CD4-positive, alpha-beta T cell treated with Interleukin-1 beta for 1 hour (primary cell): ENCODE measurements at regions not wholly inside any gene's neighbourhood (a gene's known extent, or its start where the extent isn't known, plus 50 kb on each side); places are given as distances from the start of the nearest gene placed in this dataset.
"Not testable (repeated sequence)": the region's sequence is repeated elsewhere in the genome, so short reads cannot be mapped to it uniquely, and the experiment has no call there.

Experiments used
- DNase-seq, 2 donors: peaks; one replicate each; pipeline ENCODE4 v3.0.0-alpha.2; 2020 to 2022

DNA sequence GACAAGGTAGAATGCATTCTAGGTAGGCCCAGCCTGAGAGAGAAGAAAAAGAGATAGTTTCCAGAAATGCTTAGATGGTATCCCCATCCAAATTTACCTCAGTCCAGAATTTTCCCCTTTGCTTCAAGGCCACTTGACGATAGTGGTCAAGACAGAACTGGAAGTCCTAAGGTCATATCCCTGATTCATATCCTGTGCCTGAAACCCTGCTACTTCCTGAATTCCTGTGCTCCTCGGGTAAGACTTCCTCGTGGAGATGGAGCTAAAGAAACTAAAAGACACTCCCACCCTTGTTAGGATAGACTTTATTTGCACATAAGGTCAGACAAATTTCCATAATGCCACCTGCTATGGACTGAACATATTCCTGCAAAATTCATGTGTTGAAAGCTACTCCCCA lies 175.9 kb downstream of the EVX1 start:
- DNase-seq, result no peak

DNA sequence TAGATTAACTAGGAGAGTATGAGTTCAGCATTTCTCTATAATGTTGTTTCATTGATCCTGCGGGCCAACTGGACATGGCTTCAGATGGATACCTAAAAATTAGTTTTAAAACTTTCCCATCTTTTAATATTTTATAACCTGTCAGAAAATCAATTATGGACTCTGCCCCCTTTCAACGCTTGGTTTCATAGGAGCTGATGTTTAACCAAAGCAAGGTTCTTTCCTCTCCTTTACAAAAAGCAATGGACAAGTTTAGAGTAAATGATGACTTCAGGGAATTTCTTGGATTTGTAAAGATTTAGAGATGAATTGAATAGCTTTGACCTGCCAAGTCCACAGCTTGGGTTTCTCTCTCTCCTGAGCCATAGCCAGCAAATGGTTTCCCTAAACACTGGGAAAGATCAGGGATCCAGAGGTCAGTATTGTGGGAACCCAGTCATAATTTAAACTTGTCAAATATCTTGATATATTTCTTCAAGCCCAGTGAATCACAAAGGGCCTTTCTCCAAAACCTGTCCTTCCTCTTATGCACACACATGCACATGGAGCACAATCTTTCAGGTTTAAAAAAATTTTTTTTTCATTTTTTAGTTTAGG lies 177.1 kb downstream of the EVX1 start:
- no peak for DNase-seq

DNA sequence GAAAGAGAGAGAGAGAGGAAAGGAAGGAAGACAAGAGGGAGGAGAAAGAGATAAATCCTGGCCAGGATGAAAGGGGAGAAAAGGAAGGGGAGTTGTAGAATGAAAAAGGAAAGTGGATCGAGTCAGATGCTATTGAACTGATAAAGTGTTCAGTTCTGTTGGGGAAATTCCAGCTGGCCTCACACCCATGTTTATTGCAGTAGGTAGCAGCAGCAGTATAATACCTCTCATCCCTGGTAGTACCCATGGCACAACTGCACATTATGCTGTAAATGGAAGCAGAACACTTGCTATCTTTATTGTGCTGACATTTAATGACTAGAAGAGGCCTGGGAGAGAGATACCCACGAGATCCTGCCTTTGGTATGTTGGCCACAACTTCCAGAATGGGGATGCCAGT lies 178.1 kb downstream of the EVX1 start:
- DNase-seq, result no peak

DNA sequence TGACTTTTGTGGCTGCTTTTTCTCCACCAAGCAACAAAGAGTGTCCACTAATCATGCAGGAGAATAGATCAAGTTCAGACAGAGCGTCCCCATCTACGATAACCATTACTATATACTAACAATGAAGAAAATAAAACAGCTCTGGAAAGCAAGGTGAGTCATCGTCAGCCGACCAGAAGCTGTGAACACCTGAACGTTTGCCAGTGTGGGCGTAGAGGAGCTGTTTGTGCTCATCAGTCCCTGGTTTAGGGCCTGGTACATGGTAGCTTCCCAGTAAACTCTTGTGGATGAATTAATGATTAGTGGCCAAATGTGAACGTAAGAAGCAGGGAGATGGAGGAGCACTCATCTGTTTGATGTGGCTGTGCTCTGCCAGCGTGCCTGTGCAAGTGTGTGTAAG lies 180.7 kb downstream of the EVX1 start:
- no peak for DNase-seq

DNA sequence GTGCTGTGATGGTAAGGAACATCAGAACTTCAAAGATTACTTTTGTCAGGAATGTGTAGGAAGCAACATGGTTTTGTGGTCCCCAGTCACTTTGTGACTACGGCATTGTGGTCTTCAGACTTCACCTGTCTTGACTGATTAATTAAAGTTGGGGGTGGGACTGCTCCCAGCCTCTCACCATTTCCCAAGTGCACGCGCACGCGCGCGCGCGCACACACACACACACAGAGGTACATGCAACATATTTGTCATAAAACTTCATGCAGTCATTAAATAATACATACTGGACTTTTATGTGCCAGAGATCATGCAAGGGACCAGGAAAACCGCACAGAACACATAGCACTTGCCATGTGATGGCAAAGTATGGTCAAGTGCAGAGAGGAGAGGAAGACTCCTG lies 181.2 kb downstream of the EVX1 start:
- no peak for DNase-seq

DNA sequence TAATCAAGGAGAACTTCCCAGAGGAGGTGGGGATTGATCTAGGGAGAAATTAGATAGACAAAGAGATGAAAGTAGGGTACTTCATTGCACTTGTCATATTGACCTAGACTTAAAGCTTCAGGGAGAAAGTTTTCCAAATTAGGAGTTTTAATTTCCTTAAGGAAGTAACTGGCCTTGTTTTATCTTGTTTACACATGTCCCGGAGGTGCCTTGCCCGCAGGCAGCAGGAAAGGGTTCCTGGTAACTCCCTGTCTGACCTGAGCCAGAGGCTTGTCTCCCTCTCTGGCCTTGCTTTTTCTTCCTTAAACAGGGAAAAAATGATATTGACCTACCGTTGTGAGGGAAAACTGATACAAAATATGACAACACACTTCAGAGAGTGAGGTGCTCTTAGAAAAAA lies 181.6 kb downstream of the EVX1 start:
- no peak for DNase-seq

DNA sequence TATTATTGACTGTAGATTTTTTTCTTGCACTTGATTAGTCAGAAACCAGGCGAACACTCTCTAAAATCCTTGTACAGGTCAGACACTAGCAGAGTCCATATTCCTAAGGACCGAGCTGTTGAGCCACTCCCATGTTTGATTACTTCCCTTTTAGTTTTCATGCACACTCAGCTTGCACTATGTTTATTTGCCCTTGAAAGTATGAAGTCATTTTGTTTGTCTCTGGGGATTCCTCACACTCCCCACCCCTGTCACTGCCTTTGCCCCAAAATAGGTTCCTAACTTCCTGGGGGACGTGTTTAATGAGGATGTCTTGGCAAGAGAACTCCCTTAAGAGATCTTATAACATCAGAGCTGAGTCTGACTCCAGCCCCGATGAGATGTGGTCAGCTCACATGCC lies 182.1 kb downstream of the EVX1 start:
- no peak for DNase-seq

DNA sequence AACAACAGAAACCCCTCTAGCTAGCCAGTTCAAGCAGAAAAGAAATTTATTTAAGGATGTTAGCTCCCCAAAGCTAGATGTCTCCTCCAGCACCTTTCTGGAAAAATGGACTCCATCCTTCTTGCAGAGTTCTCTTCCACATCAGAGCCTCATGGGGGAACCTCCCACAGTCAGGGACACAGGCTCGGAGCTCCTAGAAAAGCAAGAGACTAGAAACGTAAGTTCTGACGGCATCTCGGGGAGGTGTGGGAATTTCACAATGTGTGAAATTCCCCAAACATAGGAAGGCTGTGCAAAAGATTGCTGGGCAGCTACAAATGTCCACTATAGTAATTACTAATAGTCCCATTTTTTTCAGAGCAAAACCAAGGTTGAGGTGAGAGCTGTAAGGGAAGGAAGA lies 184.8 kb downstream of the EVX1 start:
- no peak for DNase-seq

DNA sequence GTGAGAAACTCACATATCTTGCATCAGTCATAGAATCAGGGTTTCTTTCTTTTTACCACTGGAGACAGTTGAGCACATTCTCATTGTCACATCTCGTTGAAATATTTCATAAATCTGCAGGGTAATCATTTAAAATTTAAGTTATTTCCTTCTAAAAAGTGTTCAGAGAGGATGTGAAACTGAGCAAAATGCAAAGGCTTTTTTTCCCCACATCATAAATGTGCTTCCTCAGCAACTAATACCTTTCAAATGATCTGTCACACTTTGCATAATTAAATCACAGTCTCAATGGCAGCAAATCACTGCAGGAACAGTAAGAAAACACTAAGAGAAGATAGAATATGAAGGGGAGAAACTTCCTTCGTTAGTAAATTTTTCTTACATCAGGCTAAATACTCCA lies 187.5 kb downstream of the EVX1 start:
- no peak for DNase-seq

DNA sequence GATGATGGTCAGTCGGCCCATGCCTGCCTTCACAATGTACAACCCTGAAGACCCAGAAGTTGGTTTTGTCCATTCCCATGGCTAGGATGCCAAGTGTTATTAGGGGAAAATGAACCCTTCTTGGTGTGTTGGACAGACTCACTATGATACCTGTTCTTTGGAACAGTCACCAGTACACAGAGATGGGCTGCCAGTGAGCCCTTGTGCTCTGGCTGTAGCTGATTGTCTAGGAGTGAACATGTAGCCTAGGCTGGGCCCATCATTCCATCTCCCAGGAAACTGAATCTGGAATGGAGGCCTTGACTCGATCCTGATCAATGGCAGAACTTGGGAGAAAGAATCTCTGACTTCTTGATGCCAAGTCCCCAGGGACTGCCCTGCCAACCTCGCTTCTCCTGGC lies 188.9 kb downstream of the EVX1 start:
- DNase-seq, result no peak

DNA sequence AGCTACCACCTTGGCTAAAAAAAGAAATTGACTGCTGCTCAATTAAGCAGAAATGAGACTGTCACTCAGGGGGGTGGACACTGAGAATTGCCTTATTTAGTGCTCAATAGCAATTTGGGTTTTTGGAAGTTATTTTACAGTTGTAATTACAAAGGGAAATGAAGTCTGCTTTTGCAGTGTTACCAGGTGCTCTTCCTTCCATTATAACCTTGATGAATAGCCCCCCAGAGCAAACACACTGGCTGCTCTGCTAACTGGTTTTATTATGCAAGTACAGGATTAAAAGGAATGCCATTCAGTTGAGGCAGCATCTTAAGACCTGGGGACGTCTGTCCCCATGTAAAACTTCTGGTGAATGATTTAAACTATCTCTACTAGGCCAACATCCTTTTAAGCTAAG lies 191.0 kb downstream of the EVX1 start:
- no peak for DNase-seq

DNA sequence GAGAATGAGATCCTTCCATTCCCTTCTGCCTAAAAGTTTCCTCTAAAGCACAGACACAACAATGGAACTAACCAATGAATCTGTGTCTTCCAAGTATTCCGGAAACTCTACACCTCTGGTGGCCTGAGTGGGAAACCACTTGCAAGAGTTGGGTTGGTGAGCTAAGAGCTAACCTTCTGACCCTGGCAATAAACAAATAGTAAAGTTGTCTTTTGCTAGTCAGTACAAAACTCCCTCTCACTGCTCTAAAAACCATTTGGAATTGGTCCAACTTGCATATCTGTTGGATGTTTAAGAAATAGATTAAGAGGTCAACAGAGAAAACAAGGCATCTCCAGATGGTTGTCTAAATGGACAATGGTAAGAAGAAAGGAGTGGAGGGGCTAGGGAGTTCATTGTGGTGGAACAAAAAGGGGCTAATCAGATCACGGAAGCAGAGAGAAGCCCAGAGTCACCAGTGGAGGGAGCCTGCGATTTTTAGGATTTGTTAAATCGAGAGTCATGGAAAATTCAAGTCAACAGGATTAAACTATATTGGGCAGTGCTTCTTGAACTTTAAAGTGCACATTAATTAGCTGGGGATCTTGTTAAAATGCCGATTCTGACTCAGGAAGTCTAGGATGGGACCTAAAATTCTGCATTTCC lies 192.3 kb downstream of the EVX1 start:
- no peak for DNase-seq

DNA sequence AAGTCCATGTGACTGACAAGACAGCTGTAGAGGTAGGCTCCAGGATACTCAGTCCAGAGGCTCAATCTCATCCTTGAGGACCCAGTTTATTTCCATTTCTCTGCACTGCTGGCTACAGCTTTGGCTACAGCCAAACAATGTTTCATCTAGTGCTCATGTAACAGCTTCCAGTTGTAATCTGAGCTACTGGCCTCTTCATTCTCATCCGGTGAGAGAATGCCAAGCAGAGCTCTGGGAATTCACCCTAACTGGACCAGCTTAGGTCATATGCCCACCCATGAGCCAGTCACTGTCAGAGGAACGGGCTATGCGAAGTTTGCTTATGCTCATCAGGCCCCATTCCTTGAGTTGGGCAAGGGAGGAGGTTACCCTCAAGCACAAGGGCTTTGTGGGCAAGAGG lies 192.9 kb downstream of the EVX1 start:
- no peak for DNase-seq

DNA sequence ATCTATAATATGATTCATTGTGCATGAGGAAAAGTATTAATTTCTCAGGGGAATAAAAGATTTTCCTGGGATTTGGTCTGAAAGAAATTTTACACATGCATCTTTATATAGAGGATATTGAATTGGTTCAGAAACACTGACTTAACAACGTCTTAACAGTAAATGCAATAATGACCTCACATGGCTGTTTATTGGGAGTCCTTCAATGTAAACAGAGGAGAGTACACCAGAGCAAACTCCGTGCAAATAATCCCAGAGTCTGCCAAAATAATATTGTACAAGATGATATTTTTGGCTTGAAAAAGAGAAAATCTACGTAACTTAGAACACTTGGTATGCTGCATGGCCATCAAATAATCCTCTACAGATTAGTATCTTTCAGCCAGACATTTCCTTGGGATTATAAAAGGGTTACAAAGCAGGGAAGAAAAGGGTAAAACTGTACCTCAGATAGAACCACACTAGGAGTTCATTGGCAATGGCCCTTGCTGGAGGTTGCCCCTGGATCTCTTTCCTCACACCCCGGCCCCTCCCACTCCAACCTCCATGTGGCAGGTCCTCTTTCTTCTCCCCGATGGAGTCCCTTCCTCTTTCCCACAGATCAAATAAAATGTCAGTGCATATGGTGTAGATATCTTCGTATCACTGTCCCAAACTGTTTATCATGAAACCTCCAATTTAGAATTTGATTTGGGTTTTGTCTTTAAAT lies 196.4 kb downstream of the EVX1 start:
- no peak for DNase-seq

DNA sequence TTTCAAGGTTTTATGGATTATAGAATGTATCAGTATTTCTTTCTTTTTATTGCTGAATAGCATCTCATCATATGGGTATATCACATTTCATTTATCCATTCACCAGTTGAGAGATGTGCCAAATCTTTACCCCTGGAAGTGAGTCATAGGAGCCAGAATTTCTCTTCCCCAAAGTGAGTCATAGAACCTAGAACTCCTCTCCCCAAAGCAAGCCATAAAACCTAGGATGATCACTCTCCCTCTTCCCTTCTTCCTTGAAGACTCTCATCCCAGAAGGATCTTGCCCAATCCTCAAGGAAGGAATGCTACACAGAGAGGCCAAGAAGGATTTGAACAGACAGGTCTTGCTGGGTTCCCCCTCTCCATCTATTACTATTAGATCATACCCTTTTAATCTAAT lies 199.9 kb downstream of the EVX1 start:
- DNase-seq, result no peak

DNA sequence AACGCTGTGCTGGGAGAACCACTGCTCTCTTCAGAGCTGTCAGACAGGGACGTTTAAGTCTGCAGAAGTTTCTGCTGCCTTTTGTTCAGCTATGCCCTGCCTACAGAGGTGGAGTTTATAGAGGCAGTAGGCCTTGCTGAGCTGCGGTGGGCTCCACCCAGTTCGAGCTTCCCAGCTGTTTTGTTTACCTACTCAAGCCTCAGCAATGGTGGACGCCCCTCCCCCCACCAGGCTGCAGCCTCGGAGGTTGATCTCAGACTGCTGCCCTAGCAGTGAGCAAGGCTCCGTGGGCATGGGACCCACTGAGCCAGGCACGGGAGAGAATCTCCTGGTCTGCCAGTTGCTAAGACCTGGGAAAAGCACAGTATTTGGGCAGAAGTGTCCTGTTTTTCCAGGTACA lies 206.4 kb downstream of the EVX1 start:
- not testable (repeated sequence) for DNase-seq

DNA sequence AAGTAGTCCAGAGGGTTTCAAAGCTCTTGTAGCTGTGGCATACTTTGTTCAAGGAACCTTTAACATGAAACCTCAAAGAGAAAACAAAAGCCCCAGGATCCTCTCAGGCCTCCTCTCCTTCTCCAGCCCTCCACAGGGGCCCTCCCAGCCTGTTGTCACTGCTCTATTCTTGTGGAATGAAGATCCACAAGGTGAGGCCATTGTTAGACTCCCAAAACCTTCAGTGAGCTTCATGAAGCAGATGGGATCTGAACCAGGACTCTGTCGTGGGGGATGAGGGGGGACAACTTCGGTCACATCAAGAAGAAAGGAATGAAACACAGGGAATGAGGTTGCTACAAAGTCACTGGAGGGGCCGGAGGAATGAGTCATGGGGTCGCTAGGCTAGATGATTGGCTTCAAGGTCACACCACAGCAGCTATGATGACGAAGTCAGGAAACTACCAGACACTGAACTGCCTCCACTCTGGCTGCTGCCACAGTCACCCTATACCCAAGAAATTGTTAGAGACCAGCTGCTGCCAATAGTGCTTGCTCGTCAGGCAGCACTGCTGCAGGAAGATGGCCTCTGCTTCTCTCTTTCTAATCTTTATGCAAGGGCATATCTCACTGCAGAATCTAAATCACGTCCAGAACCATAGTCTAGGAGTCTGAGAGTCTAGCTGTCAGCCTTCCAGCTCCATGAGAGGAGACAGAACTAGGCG lies 208.8 kb downstream of the HIBADH start:
- DNase-seq, result no peak

DNA sequence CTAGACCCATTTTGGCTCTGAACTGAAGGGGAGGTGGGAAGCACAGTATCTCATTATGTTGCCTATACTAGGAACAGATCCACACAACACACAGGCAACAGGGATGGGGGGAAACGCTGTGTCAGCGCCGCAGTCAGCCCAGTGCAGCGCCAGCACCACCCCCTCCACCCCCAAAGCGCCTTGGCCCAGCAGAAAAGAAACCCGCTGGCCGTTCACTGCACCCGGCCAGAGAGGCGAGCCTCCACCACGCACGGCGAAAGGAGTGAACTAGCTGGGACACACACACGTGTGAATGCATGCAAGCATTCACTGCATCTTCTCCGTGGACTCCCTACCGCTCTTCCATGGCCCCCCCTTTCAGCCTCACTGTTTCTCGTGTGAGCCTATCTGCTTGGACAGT lies 205.6 kb downstream of the HIBADH start:
- not testable (repeated sequence) for DNase-seq

DNA sequence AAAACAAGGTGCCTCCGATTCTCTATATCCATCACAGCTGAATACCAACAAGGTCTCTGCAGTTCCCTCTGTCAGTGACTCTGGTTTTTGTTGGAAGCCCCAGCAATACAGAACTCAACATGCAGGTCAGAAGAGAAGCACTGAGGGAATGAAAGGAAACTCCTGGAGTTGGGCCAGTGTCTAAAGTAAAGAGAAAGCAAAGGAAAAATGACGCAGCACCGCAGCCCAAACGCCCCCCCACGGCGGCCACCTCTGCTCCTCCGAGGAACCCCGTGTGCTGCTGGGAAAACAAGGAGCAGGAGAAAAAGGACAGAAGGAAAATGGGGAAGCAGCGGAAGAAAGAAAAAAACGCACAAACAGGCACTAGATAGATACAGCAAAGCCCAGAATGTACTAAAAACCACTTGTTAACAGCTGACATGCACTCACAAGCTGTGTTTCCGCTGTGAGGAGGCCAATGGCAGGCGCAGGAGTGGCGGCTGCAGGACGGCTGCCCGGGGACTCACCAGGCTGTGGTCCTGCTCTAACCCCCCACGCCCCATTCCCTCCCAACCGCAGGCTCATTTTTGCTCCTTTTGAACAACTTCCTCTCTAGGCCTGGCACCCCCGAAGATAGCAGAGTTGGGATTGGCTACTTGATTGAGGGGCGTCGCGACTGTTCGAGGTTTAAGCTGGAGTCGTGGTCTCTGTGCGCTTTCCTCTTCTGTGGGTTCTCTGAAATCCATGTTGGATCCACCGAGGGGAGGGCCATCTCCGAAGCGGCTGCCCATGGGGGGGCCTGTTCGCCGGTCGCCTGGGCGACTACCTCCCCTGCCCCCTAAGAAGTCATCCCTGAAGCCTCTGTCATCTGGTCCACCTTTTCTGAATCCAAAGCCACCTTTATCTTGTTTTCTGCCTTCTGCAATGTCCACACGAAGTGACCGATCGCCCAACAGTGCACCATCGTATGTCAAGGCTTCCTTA lies 204.8 kb downstream of the HIBADH start:
- not testable (repeated sequence) for DNase-seq

DNA sequence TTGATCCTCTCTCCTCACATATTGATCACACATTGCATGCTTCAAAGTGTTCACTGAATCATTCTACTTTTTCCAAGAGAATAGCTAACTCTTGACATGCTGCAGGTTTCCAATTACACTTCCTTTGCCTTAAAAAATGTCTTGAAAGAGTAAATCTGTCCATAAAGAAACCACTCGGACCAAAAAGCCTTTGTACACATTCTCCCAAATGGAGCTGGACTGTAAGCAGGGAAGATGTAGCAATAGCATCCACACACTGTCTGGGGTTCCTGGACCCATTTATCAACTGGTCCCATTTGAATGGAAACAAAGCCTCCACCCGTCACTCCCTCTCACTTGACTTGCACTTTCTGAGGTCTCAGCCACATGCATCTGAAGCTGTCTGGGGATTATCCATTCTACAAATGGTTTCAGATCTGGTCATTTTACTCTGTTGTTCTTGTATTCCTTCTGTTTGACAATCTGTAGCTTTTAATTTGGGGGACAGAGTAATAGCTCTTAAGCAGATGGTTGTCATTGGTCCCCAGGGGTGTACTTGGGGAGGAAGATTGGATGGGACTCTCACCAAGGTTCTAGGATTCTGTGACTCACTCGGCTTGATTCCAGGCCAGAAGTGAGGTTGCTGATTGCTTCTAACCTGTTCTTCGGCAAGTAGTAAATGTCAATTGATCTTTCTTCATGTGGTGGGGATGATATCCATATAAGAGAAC lies 203.5 kb downstream of the HIBADH start:
- DNase-seq, result no peak

DNA sequence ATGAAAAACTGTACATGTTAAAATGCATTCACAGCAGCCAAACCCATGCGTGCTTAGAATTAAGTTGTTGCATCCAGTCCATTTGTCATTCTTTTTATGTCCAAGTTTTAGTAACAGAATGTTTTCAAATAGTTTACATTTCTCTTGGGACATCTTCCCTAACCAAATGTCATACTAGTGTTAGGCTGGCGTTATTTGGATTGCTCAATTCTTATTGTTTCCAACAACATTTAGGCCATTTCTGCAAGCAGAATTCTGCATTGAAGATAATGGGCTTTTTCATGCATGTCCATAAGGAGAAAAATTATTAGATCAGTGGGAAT lies 203.0 kb downstream of the HIBADH start:
- no peak for DNase-seq

DNA sequence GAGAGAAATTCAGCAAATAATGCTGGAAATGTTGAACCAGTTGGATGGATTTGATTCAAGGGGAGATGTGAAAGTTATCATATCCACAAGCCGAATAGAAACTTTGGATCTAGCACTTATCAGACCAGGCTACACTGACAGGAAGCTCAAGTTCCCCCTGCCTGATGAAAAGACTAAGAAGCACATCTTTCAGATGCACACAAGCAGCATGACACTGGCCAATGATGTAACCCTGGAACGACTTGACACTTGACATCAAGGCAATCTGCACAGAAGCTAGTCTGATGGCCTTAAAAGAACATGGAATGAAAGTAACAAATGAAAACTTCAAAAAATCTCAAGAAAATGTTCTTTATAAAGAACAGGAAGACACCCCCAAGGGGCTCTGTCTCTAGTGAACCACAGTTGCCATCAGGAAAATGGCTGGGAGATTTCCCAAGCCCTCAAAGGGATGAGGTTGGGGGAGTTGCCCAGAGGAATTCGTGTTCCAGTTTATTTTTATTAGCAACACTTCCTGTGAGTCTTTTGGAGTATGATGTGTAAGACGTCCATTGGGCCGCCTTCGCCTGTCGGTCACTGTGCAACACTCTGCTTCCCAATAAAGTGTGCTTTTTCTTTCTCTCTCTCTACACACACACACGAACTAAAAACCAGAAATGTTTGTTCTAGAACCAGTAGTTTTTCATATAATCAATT lies 200.0 kb downstream of the HIBADH start:
- no peak for DNase-seq
